Trophoblast cell (in vitro differentiated cells and primary cell): ENCODE measurements at regions not wholly inside any gene's neighbourhood (a gene's known extent, or its start where the extent isn't known, plus 50 kb on each side); places are given as distances from the start of the nearest gene placed in this dataset.
"Not testable (repeated sequence)": the region's sequence is repeated elsewhere in the genome, so short reads cannot be mapped to it uniquely, and the experiment has no call there.

Source experiments
- DNase-seq, 2 donors: peaks; one replicate each; pipeline ENCODE4 v3.0.0-alpha.2; 2016
- H2AFZ ChIP-seq: 2 replicates; pipeline ENCODE4 v1.6.1; 2013; ENCODE audit warnings: low read length, moderate library complexity, mild to moderate bottlenecking; ENCODE audit not compliant: insufficient read depth, poor library complexity
- H2AK5ac ChIP-seq: 2 replicates; pipeline ENCODE4 v1.6.1; 2013; ENCODE audit warnings: mild to moderate bottlenecking, low read length
- H2BK120ac ChIP-seq: 2 replicates; pipeline ENCODE4 v1.6.1; 2013; ENCODE audit warnings: low read length, mild to moderate bottlenecking, moderate library complexity; ENCODE audit not compliant: insufficient read depth, poor library complexity
- H2BK12ac ChIP-seq: 2 replicates; pipeline ENCODE4 v1.6.1; 2013; ENCODE audit warnings: mild to moderate bottlenecking, low read length, moderate library complexity
- H2BK5ac ChIP-seq: 2 replicates; pipeline ENCODE4 v1.6.1; 2013; ENCODE audit warnings: low read length, low read depth, moderate library complexity, mild to moderate bottlenecking; ENCODE audit not compliant: poor library complexity
- H3K14ac ChIP-seq: 2 replicates; pipeline ENCODE4 v1.6.1; 2013; ENCODE audit warnings: mild to moderate bottlenecking, low read length
- H3K18ac ChIP-seq: 2 replicates; pipeline ENCODE4 v1.6.1; 2013; ENCODE audit warnings: mild to moderate bottlenecking, low read length
- H3K23ac ChIP-seq: 2 replicates; pipeline ENCODE4 v1.6.1; 2013; ENCODE audit warnings: low read length
- H3K27ac ChIP-seq: 2 replicates; pipeline ENCODE4 v1.5.1; 2013; ENCODE audit warnings: low read depth, mild to moderate bottlenecking, inconsistent platforms, low read length, moderate library complexity
- H3K27me3 ChIP-seq: 2 replicates; pipeline ENCODE4 v1.6.1; 2013; ENCODE audit warnings: inconsistent platforms, mild to moderate bottlenecking, low read length, moderate library complexity; ENCODE audit not compliant: insufficient read depth
- H3K36me3 ChIP-seq, 2 experiments: 1 replicate in 1 of 2; 2 replicates in 1 of 2; pipeline ENCODE4 v1.6.1; 2013; ENCODE audit warnings: low read length in 2 of 2, mild to moderate bottlenecking in 2 of 2, moderate library complexity in 1 of 2; ENCODE audit not compliant: insufficient read depth in 2 of 2, control insufficient read depth in 1 of 2
- H3K4ac ChIP-seq: 2 replicates; pipeline ENCODE4 v1.6.1; 2013; ENCODE audit warnings: low read depth, mild to moderate bottlenecking, low read length, moderate library complexity
- H3K4me1 ChIP-seq, 2 experiments: 1 replicate in 1 of 2; 2 replicates in 1 of 2; pipeline ENCODE4 v1.6.1; 2013; ENCODE audit warnings: low read length in 2 of 2, mild to moderate bottlenecking in 2 of 2, moderate library complexity in 1 of 2; ENCODE audit not compliant: insufficient read depth in 2 of 2, control insufficient read depth in 1 of 2
- H3K4me2 ChIP-seq: 2 replicates; pipeline ENCODE4 v1.6.1; 2013; ENCODE audit warnings: inconsistent platforms, mild to moderate bottlenecking, low read length, moderate library complexity
- H3K4me3 ChIP-seq: 2 replicates; pipeline ENCODE4 v1.5.1; 2013; ENCODE audit warnings: mild to moderate bottlenecking, low read depth, low read length, inconsistent platforms
- H3K79me1 ChIP-seq: one replicate; pipeline ENCODE4 v1.6.1; 2013; ENCODE audit warnings: low read length
- H3K79me2 ChIP-seq: 2 replicates; pipeline ENCODE4 v1.6.1; 2013; ENCODE audit warnings: low read length, mild to moderate bottlenecking; ENCODE audit not compliant: control insufficient read depth, insufficient read depth, poor library complexity
- H3K9ac ChIP-seq: 2 replicates; pipeline ENCODE4 v1.6.1; 2013; ENCODE audit warnings: mild to moderate bottlenecking, low read length
- H3K9me3 ChIP-seq: 2 replicates; pipeline ENCODE4 v1.6.1; 2013; ENCODE audit warnings: low read depth, mild to moderate bottlenecking, control low read depth, inconsistent platforms, low read length; ENCODE audit not compliant: insufficient read depth
- H4K12ac ChIP-seq: 2 replicates; pipeline ENCODE4 v1.6.1; 2013; ENCODE audit warnings: low read depth, mild to moderate bottlenecking, low read length, moderate library complexity
- H4K8ac ChIP-seq: 2 replicates; pipeline ENCODE4 v1.6.1; 2013; ENCODE audit warnings: low read depth, mild to moderate bottlenecking, low read length, moderate library complexity
- H4K91ac ChIP-seq: one replicate; pipeline ENCODE4 v1.6.1; 2013; ENCODE audit warnings: low read depth, mild to moderate bottlenecking, low read length, moderate library complexity
- WGBS: extraction: QIAGEN DNeasy Blood & Tissue Kit; methylation state at CpG from one replicate; pipeline ENCODE4 v1.1.7; 2013; ENCODE audit warnings: missing lambda C conversion rate; ENCODE audit not compliant: insufficient read length, insufficient coverage; ENCODE audit errors: extremely low coverage; 5-methylcytosine and 5-hydroxymethylcytosine counted together

- H3K4me1 ChIP-seq, H2AK5ac ChIP-seq, H3K4me3 ChIP-seq, H3K79me1 ChIP-seq, H2BK5ac ChIP-seq, DNase-seq, H3K9ac ChIP-seq, H4K8ac ChIP-seq, H3K4ac ChIP-seq, H2BK12ac ChIP-seq, H3K79me2 ChIP-seq, H3K27me3 ChIP-seq, H3K14ac ChIP-seq, H3K4me2 ChIP-seq, H2AFZ ChIP-seq, H3K18ac ChIP-seq, H3K36me3 ChIP-seq, H3K27ac ChIP-seq, H4K12ac ChIP-seq, H3K23ac ChIP-seq, H4K91ac ChIP-seq, H2BK120ac ChIP-seq, H3K9me3 ChIP-seq: not testable (repeated sequence)
- WGBS: no CpG with 5 or more reads among the region's 1 CpG
Measured at GRCh38 chr6:57983603-57984002, 666.2 kb downstream of the PRIM2 start.

GRCh38 chr6:57984575-57984974, 667.1 kb downstream of the PRIM2 start:
- not testable (repeated sequence) for H3K9me3 ChIP-seq, H3K4me2 ChIP-seq
- no CpG with 5 or more reads among the region's 3 CpGs for WGBS

GRCh38 chr6:57985734-57986133, 668.3 kb downstream of the PRIM2 start:
- not testable (repeated sequence) for H3K18ac ChIP-seq, H3K23ac ChIP-seq, H3K79me2 ChIP-seq, H2BK5ac ChIP-seq, DNase-seq, H3K9ac ChIP-seq, H2BK12ac ChIP-seq, H3K36me3 ChIP-seq, H2AFZ ChIP-seq, H3K4me1 ChIP-seq, H4K8ac ChIP-seq, H3K27ac ChIP-seq, H3K9me3 ChIP-seq, H4K12ac ChIP-seq, H3K14ac ChIP-seq, H3K4me3 ChIP-seq, H3K4me2 ChIP-seq, H3K4ac ChIP-seq, H3K27me3 ChIP-seq, H2AK5ac ChIP-seq, H4K91ac ChIP-seq, H3K79me1 ChIP-seq, H2BK120ac ChIP-seq
- WGBS: no CpG with 5 or more reads among the region's 4 CpGs

More at GRCh38 chr6:57984575-57984974, 667.1 kb downstream of the PRIM2 start:
- H3K4me1 ChIP-seq, H3K79me2 ChIP-seq, H2BK120ac ChIP-seq, H3K4me3 ChIP-seq, H3K23ac ChIP-seq, H4K91ac ChIP-seq, H4K8ac ChIP-seq, H2AK5ac ChIP-seq, H3K27me3 ChIP-seq, H2BK12ac ChIP-seq, DNase-seq, H3K14ac ChIP-seq, H3K27ac ChIP-seq, H2AFZ ChIP-seq, H2BK5ac ChIP-seq, H3K18ac ChIP-seq, H3K4ac ChIP-seq, H3K36me3 ChIP-seq, H4K12ac ChIP-seq, H3K9ac ChIP-seq, H3K79me1 ChIP-seq: not testable (repeated sequence)

DNA sequence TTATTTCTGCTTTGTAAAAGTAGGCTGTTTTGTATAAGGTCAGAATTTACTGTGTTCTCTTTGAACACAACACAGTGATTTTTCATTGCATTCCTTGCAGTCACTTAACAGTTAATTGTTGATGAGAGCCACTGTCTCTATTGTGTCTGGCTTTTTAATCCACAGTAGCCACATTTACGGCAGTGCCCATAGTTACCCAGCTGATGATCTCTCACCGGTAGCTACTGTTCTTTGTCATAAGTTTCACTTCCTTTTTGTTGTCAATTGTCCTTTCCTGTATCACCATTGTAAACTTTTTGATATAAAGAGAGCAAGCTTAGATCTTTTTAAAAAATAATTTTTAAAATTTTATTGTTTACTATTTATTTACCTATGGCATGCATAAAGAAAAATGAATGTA, 669.2 kb downstream of the PRIM2 start:
- H4K91ac ChIP-seq, H3K14ac ChIP-seq, H3K4ac ChIP-seq, H2AFZ ChIP-seq, H3K4me3 ChIP-seq, H2BK120ac ChIP-seq, H3K4me2 ChIP-seq, H3K79me1 ChIP-seq, H3K27me3 ChIP-seq, H3K79me2 ChIP-seq, H3K4me1 ChIP-seq, H3K23ac ChIP-seq, H3K9ac ChIP-seq, H3K36me3 ChIP-seq, DNase-seq, H2BK5ac ChIP-seq, H2AK5ac ChIP-seq, H4K8ac ChIP-seq, H3K18ac ChIP-seq, H4K12ac ChIP-seq, H3K27ac ChIP-seq, H3K9me3 ChIP-seq, H2BK12ac ChIP-seq: not testable (repeated sequence)
- no CpG with 5 or more reads among the region's 2 CpGs for WGBS
